ENCODE measurements at regions not wholly inside any gene's neighbourhood (a gene's known extent, or its start where the extent isn't known, plus 50 kb on each side); places are given as distances from the start of the nearest gene placed in this dataset.
"Not testable (repeated sequence)": the region's sequence is repeated elsewhere in the genome, so short reads cannot be mapped to it uniquely, and the experiment has no call there.

GRCh38 chr14:24696280-24696920 lies 62.4 kb upstream of the GZMB start:
- not testable (repeated sequence) for TF ChIP-seq CTCF (IDR thresholded peaks at IDR 0.05; ENCODE audit: low read length); EZH2 (IDR thresholded peaks at IDR 0.05; ENCODE audit: borderline replicate concordance, low read length)

Measured in OCI-LY1 (cell line).